Osteoblast (primary cell): ENCODE measurements at regions not wholly inside any gene's neighbourhood (a gene's known extent, or its start where the extent isn't known, plus 50 kb on each side); places are given as distances from the start of the nearest gene placed in this dataset.
A peak's percentile ranks its signal among the peaks of the same experiment; 100 is the strongest.

Experiments
- DNase-seq: peaks from one replicate; pipeline ENCODE4 v3.0.0; 2011; ENCODE audit warnings: low spot score, mixed read lengths; ENCODE audit not compliant: insufficient read length; ENCODE audit errors: missing footprints
- H2AFZ ChIP-seq: 2 replicates; pipeline ENCODE4 v1.6.0; 2011; ENCODE audit warnings: mild to moderate bottlenecking, low read length
- H3K27ac ChIP-seq: 2 replicates; pipeline ENCODE4 v1.5.1; 2011; ENCODE audit warnings: mild to moderate bottlenecking, low read depth, low read length, moderate library complexity
- H3K27me3 ChIP-seq: 2 replicates; pipeline ENCODE4 v1.6.0; 2012; ENCODE audit warnings: mild to moderate bottlenecking, control low read depth, inconsistent platforms, low read length, moderate library complexity; ENCODE audit not compliant: insufficient read depth
- H3K36me3 ChIP-seq: 2 replicates; pipeline ENCODE4 v1.5.1; 2011; ENCODE audit warnings: mild to moderate bottlenecking, low read length, control low read depth, moderate library complexity; ENCODE audit not compliant: insufficient read depth
- H3K4me1 ChIP-seq: 2 replicates; pipeline ENCODE4 v1.5.1; 2011; ENCODE audit warnings: mild to moderate bottlenecking, low read length, control low read depth, moderate library complexity; ENCODE audit not compliant: insufficient read depth
- H3K4me2 ChIP-seq: 2 replicates; pipeline ENCODE4 v1.6.0; 2011; ENCODE audit warnings: mild to moderate bottlenecking, low read length; ENCODE audit not compliant: insufficient read depth
- H3K4me3 ChIP-seq: fragments of 200-600 bp; sonication (generic); 3 replicates; pipeline ENCODE4 v1.5.1; 2012; ENCODE audit warnings: mild to moderate bottlenecking, low read length, inconsistent platforms; ENCODE audit not compliant: insufficient read depth
- H3K79me2 ChIP-seq: 2 replicates; pipeline ENCODE4 v1.6.0; 2012; ENCODE audit warnings: mild to moderate bottlenecking, low read length, control low read depth, inconsistent platforms; ENCODE audit not compliant: insufficient read depth
- H3K9me3 ChIP-seq: 2 replicates; pipeline ENCODE4 v1.5.1; 2011; ENCODE audit warnings: low read depth, low read length, control low read depth
- H4K20me1 ChIP-seq: 2 replicates; pipeline ENCODE4 v1.6.0; 2012; ENCODE audit warnings: mild to moderate bottlenecking, low read length, control low read depth; ENCODE audit not compliant: insufficient read depth
- CTCF ChIP-seq: IDR thresholded peaks from 2 replicates; pipeline ENCODE4 v1.5.1; 2011; ENCODE audit warnings: mild to moderate bottlenecking, low read depth, low read length, moderate library complexity; ENCODE audit errors: extremely low read depth

DNA sequence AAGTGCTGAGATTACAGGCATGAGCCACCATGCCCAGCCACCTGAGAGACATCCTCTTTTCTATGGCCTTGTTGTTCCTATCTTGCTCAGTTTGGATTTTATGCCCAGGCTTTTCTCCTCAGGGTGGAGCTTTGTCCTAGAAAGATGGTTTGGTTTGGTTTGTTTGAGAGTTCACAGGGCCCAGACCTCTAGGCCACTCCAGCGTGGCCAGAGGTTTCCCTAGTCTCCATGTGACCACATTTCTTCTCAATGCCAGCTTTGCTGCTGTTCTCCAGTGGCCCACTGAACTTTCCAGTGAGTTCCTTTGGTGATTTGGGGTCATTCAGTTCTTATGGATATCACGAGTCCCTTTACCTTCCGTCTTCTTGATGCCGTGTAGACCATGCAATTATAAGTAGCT lies 92.6 kb upstream of the SERBP1 start:
- Histone ChIP-seq H3K4me2 (no peak overlapping the region), H2AFZ (no peak overlapping the region), H3K4me1 (no peaks in the 10 kb centered on the region), H3K79me2 (no peaks in the 10 kb centered on the region), H3K27ac (no peak overlapping the region), H4K20me1 (no peaks in the 10 kb centered on the region), H3K27me3 (no peaks in the 10 kb centered on the region), H3K36me3 (no peaks in the 10 kb centered on the region), H3K9me3 (no peaks in the 10 kb centered on the region), H3K4me3 (no peak overlapping the region)
- DNase-seq: no peak
- no peak for TF ChIP-seq CTCF

- no peak overlapping the region for H3K27ac ChIP-seq
- no peaks in the 10 kb centered on the region for H3K79me2 ChIP-seq
- DNase-seq: peak; percentile 50
- no peaks in the 10 kb centered on the region for H3K9me3 ChIP-seq
- H4K20me1 ChIP-seq: no peaks in the 10 kb centered on the region
- no peaks in the 10 kb centered on the region for H3K27me3 ChIP-seq
- peak overlapping the region; percentile 64 for H2AFZ ChIP-seq
- H3K4me3 ChIP-seq: no peak overlapping the region
- no peaks in the 10 kb centered on the region for H3K4me1 ChIP-seq
- no peak overlapping the region for H3K4me2 ChIP-seq
- H3K36me3 ChIP-seq: no peaks in the 10 kb centered on the region
- peak; percentile 41 for TF ChIP-seq CTCF
Observed at GRCh38 chr1:67524143-67525052, 94.2 kb upstream of the SERBP1 start.

GRCh38 chr1:67525053-67525760 lies 95.0 kb upstream of the SERBP1 start:
- H3K4me1 ChIP-seq: no peaks in the 10 kb centered on the region

More at GRCh38 chr1:67525053-67525760, 95.0 kb upstream of the SERBP1 start:
- Histone ChIP-seq H3K27me3 (no peaks in the 10 kb centered on the region), H2AFZ (peak overlapping the region; percentile 64), H3K9me3 (no peaks in the 10 kb centered on the region), H4K20me1 (no peaks in the 10 kb centered on the region), H3K79me2 (no peaks in the 10 kb centered on the region), H3K4me2 (no peak overlapping the region), H3K27ac (no peak overlapping the region), H3K4me3 (no peak overlapping the region), H3K36me3 (no peaks in the 10 kb centered on the region)
- TF ChIP-seq CTCF: no peak
- DNase-seq: no peak
